Tibial artery (tissue), 4 donors: ENCODE measurements at regions not wholly inside any gene's neighbourhood (a gene's known extent, or its start where the extent isn't known, plus 50 kb on each side); places are given as distances from the start of the nearest gene placed in this dataset.

Experiments used
- DNase-seq, 2 donors: peaks; one replicate each; pipeline ENCODE4 v3.0.0-alpha.2; 2019
- H3K27ac ChIP-seq, 2 donors: fragments of 200-600 bp; sonication (generic) in 1 of 2; 1 replicate in 1 of 2; 2 replicates in 1 of 2; pipeline ENCODE4 v1.5.1; 2018 to 2019; ENCODE audit warnings: mild to moderate bottlenecking in 1 of 2
- H3K27me3 ChIP-seq, 2 donors: fragments of 200-600 bp; sonication (generic) in 1 of 2; one replicate each; pipeline versions ENCODE4 v1.5.1 to v1.6.0; 2016 to 2019
- H3K36me3 ChIP-seq, 3 donors: fragments of 200-600 bp; sonication (generic) in 2 of 3; one replicate each; pipeline ENCODE4 v1.5.1; 2016 to 2019; ENCODE audit warnings: mild to moderate bottlenecking in 2 of 3
- H3K4me1 ChIP-seq, 4 donors: fragments of 200-600 bp; sonication (generic) in 2 of 4; 1 replicate in 3 of 4; 2 replicates in 1 of 4; pipeline ENCODE4 v1.5.1; 2016 to 2019
- H3K4me3 ChIP-seq, 2 donors: fragments of 200-600 bp; sonication (generic) in 1 of 2; 1 replicate in 1 of 2; 2 replicates in 1 of 2; pipeline ENCODE4 v1.5.1; 2018 to 2019; ENCODE audit warnings: mild to moderate bottlenecking in 2 of 2
- H3K9me3 ChIP-seq, 3 donors: fragments of 200-600 bp; sonication (generic) in 1 of 3; one replicate each; pipeline ENCODE4 v1.5.1; 2016 to 2019
- intact Hi-C: fragments of 100-400 bp; cut with DNase I; formaldehyde crosslinking; loops from one replicate; pipeline ENCODE4 v1.15.0; 2023; ENCODE audit warnings: low total_unique reads
- TF ChIP-seq, protein P1 (sequence below), 2 experiments: fragments of 200-600 bp in 1 of 2; fragments of 450-650 bp in 1 of 2; IDR thresholded peaks; one replicate each; pipeline ENCODE4 v1.5.1; 2017 to 2019; ENCODE audit warnings: antibody characterized with exemption in 2 of 2, mild to moderate bottlenecking in 1 of 2, moderate library complexity in 1 of 2

DNA sequence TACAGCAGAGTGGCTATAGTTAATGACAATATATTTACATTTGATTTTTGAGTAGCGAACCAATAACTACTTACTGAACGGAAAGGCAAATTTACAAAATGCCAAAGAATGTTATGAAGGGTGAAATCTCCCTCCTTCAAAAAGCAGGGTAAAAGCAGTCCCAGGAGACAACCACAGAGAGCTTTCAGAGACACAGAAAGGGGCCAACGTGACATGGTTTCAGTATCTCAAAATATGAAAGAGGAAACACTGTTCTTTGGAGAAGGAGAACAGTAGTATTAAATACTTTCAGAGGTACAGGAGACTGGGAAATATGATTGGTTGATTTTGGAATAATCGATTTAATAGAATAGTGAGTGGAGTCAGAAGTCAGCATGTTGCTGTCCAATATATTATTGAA lies 52.3 kb upstream of the ROBO1 start:
- H3K4me1 ChIP-seq: no peaks in the 10 kb centered on the region
- TF ChIP-seq, protein P1, sequence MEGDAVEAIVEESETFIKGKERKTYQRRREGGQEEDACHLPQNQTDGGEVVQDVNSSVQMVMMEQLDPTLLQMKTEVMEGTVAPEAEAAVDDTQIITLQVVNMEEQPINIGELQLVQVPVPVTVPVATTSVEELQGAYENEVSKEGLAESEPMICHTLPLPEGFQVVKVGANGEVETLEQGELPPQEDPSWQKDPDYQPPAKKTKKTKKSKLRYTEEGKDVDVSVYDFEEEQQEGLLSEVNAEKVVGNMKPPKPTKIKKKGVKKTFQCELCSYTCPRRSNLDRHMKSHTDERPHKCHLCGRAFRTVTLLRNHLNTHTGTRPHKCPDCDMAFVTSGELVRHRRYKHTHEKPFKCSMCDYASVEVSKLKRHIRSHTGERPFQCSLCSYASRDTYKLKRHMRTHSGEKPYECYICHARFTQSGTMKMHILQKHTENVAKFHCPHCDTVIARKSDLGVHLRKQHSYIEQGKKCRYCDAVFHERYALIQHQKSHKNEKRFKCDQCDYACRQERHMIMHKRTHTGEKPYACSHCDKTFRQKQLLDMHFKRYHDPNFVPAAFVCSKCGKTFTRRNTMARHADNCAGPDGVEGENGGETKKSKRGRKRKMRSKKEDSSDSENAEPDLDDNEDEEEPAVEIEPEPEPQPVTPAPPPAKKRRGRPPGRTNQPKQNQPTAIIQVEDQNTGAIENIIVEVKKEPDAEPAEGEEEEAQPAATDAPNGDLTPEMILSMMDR (IDR thresholded peaks at IDR 0.05): no peak
- H3K27ac ChIP-seq: no peak overlapping the region
- no peaks in the 10 kb centered on the region for H3K27me3 ChIP-seq
- no peak for DNase-seq
- intact Hi-C loops: no loop called here
- no peak overlapping the region for H3K4me3 ChIP-seq
- H3K36me3 ChIP-seq: no peaks in the 10 kb centered on the region
- H3K9me3 ChIP-seq: peaks cover 0 to 14% (median 0%) of the 10 kb centered on the region in 3 donors

GRCh38 chr3:79818015-79818414 lies 50.2 kb upstream of the ROBO1 start:
- H3K4me3 ChIP-seq: no peak overlapping the region
- H3K4me1 ChIP-seq: no peaks in the 10 kb centered on the region
- H3K36me3 ChIP-seq: no peaks in the 10 kb centered on the region
- peaks cover 0 to 14% (median 0%) of the 10 kb centered on the region in 3 donors for H3K9me3 ChIP-seq
- no peak overlapping the region for H3K27ac ChIP-seq
- intact Hi-C loops: no loop called here
- DNase-seq: no peak
- TF ChIP-seq, protein P1 (IDR thresholded peaks at IDR 0.05): no peak
- H3K27me3 ChIP-seq: no peaks in the 10 kb centered on the region
